ENCODE measurements at regions not wholly inside any gene's neighbourhood (a gene's known extent, or its start where the extent isn't known, plus 50 kb on each side); places are given as distances from the start of the nearest gene placed in this dataset.
"Not testable (repeated sequence)": the region's sequence is repeated elsewhere in the genome, so short reads cannot be mapped to it uniquely, and the experiment has no call there.

- no peak for DNase-seq
Observed at GRCh38 chr14:41289025-41289424, 317.7 kb upstream of the LRFN5 start.

DNA sequence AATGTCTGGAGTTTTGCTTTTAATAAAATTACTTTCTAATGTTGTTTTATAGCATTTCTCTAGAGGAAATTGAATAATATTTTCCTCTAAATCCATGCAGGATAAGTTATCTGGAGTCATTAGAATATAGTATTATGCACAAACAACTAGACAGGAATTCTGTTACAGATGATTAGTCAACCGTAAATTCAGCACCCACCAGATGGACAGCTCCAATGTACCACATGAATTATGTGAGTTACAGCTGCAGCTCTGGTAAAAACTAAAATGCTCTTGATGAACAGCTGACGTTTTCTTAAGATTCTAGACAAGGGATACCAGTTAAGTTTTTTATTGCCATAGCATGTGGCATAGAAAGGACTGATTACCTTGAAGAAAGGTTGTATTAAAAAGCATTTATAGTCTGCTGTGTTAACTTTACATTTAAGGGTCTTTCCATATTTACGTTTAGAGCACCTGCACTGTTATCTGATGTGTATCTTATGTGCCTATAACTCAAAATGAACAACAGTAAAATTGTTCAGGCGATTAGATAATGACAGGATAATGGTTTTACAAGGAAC, 321.4 kb upstream of the LRFN5 start:
- DNase-seq: peak; percentile 25 to 26

- peak; percentile 6 to 13 for DNase-seq
Observed at GRCh38 chr14:41280745-41281144, 325.9 kb upstream of the LRFN5 start.

DNA sequence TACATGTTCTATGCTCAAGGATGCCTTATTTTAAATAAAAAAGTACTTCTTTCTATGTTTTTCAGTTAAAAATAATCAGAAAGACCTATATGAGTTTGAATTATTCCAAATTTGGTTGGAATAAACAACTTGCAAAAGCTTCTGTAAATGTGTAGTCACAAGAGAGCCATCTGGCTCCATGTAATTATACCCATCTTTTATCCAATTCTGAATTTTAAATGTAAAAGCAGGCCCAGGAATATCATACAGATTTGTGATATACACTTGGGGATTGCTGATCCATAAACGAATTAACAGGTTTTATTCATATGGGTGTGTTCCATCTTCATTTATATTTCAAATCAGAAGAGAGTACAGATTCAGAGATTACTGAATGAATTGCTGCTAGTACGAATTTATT, 329.2 kb upstream of the LRFN5 start:
- DNase-seq: no peak

GRCh38 chr14:41257476-41257875, 349.2 kb upstream of the LRFN5 start:
- DNase-seq: no peak

DNA sequence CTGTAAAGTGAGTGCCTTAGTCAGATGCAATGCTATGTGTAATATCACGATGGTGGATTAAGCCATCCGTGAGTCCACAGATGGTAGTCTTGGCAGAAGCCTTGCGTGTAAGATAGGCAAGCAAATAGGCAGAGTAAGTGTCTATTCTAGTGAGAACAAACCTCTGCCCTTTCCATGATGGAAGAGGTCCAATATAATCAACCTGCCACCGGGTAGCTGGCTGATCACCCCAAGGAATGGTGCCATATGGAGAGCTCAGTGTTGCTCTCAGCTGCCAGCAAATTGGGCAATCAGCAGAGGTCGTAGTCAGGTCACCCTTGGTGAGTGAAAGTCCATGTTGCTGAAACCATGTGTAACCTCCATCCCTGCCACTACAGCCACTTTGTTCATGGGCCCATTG, 371.2 kb upstream of the LRFN5 start:
- no peak for DNase-seq

DNA sequence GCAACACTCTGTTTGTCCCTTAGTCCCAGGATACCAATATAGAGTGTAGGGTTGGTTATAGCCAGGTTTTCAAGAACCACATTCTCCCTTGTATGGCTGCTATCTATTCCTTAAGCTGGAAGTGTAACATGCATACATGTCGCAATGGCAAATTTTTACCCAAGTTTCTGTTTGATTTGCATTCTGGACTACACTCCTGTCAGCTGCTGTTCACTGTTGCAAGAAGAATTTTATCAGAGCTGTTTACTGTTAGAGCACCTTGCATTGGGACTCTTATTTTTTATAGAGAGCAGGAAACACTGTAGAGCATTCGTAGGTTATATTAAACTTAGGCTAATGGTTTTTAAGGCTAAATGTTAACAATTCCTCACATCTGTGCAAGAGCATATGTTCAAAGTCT, 376.0 kb upstream of the LRFN5 start:
- DNase-seq: no peak

- DNase-seq: no peak
Observed at GRCh38 chr14:41229824-41230223, 376.9 kb upstream of the LRFN5 start.

DNA sequence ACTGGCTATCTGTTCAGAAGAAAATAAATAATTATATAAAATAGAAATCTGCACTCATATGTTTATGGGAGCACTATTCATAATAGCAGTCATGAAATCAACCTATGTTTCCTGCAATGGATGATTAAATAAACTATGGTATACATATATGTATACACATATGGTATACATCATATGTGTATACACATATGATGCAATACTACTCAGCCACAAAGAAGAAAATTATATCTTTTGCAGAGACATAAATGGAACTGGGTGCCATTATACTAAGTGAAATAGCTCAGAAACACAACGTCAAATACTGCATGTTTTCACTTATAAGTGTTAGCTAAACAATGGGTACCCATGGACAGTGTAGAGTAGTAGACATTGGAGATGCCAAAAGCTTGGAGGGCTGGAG, 381.2 kb upstream of the LRFN5 start:
- no peak for DNase-seq

- no peak for DNase-seq
Observed at GRCh38 chr14:41222581-41222980, 384.1 kb upstream of the LRFN5 start.

GRCh38 chr14:41214978-41215377, 391.7 kb upstream of the LRFN5 start:
- DNase-seq: not testable (repeated sequence)

DNA sequence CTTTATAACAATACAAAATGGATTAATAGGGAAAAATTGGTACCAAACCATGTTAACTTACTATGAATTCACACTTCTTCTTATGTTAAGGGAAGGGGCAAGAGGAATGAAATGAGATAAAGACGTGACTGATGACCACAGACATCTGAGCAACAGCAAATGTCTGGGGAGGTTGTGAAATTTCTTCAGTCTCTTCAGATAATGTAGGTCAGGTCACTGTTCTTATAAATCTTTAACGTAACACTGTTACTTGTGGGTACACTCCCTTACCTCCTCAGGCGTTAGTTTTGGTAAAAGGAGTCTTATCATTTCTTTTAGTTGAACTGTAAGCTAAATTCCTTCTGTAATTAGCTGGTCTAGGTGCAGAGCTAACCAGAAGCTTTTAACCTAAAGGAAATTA, 405.0 kb upstream of the LRFN5 start:
- DNase-seq: no peak

DNA sequence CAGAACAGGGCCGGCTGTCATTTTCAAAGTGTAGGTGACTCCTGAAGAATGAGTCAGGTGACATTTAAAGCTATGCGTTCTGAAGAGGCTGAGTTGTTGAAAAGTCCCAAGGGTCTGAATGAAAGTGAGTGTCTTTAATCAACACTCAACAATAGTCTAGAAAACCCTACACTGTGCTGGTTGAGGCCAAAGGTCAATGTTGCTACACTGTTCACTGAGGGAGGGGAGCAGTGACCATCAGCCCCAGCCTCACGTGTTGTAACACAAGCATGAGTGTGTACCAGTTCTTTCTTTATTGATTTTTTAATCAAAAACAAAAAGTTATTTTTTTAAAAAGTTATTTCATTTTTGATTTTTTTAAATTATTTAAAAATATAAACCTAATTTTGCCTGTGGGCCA, 418.8 kb upstream of the LRFN5 start:
- no peak for DNase-seq

GRCh38 chr14:41171045-41171444, 435.6 kb upstream of the LRFN5 start:
- DNase-seq: no peak

- no peak for DNase-seq
Observed at GRCh38 chr14:41167040-41167439, 439.6 kb upstream of the LRFN5 start.

DNA sequence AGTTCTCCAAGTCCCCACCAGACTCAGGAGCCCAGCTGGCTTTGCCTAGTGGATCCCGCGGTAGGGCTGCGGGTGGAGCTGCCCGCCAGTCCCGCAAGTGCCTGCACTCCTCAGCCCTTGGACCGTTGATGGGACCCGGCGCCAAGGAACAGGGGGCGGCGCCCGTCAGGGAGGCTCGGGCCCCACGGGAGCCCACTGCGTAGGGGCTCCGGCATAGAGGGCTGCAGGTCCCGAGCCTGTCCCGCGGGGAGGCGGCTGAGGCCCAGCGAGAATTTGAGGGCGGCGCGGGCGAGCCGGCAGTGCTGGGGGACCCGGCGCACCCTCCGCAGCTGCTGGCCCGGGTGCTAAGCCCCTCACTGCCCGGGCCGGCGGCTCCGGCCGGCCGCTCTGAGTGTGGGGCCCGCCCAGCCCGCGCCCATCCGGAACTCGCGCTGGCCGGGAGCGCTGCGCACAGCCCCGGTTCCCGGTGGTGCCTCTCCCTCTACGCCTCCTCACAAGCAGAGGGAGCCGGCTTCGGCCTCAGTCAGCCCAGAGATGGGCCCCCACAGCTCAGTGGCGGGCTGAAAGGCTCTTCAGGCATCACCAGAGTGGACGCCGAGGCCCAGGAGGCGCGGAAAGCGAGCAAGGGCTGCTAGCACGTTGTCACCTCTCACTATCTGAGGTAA, 452.4 kb upstream of the LRFN5 start:
- DNase-seq: no peak

- no peak for DNase-seq
Observed at GRCh38 chr14:41146391-41146790, 460.3 kb upstream of the LRFN5 start.

DNA sequence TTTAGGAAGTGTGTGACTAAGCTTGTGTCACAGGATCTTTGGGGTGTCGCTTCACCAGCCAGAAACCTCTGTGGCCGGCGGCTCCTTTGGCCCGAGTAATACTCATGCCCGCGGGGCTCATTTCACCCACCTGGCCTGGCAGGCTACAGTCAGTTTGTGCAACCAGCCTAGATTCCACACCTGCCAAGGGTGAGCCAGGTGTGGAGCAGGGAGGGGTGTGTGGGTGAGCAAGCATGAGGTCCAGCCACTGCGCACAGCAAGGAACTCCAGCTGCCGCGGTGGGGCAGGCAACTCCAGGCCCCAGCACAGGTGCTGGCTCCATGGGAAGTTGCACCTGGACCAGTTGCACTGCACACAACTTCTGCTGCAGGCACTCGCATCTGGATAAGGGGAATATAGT, 462.3 kb upstream of the LRFN5 start:
- no peak for DNase-seq

- DNase-seq: no peak
Observed at GRCh38 chr14:41137741-41138140, 468.9 kb upstream of the LRFN5 start.

DNA sequence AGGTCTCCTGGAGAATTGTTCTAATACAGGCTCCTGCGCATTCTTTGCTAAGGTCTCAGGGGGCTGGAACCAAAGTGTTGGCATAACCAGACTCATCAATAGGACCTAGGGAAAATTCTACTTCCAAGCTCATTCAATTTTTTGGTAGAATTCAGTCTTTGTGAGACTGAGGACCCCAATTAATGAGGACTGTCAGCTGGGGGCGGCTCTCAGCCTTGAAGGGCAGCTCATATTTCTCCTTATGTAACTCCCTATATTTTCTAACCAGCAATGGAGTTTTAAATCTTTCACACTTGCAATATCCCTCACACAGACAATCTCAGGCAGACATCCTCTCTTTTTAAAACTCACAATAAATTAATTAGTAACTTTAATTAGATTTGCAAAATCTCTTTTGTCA, 476.4 kb upstream of the LRFN5 start:
- DNase-seq: no peak

- no peak for DNase-seq
Observed at GRCh38 chr14:41120402-41120801, 486.3 kb upstream of the LRFN5 start.

DNA sequence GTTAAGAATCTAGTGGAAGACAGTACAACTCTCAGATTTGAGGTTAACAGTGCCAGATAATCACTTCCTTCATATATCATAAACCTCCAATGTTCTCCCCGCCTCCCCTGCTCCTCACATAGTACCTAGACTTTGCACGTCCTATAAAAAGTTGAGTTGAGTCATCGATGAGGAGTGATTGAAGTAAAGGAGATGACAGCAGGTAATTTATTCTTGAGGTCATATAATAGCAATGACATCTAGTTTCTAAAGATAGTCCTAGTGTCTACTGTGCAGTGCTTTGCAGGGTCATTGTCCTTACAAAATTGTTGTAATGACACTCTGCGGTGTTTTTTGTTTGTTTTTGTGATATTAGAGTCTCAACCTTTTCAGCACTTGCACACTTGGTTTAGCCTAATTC, 510.5 kb upstream of the LRFN5 start:
- DNase-seq: no peak

DNA sequence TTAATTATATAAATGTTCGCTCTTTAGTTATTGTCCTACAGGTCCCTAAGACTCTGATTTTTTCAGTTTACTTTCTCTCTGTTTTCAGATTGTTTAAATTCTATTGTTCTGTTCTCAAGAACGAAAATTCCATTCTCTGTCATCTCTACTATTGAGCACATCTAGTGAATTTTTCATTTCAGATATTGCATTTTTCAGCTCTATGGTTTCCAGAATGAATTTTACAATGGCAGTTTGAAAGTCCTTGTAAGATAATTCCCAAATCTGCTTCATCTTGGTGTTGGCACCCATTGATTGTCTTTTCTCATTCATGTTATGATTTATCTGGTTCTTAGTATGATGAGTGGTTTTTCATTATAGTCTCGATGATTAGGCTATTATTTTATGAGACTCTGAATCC, 519.6 kb upstream of the LRFN5 start:
- DNase-seq: no peak

DNA sequence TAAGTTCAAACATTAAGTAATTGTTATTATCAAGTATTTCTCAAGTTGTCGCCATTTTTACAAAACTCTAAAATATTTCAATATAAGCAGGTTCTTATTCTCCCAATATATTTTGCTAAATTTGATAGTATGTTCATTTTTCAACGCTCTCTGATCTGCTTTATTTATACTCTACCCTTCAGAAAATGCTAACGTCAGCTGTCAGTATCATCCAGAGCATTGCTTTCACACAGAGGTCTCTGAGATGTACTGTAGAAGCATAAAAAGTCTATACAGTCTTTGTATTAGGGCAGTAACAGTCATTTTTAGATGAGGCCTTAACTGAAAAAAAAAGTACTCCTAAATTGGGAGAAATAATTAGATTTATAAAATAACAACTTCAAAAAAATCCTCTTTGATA, 533.1 kb upstream of the LRFN5 start:
- no peak for DNase-seq

Measured in right lung (tissue), 2 donors.